GM12878 (cell line): ENCODE measurements at regions not wholly inside any gene's neighbourhood (a gene's known extent, or its start where the extent isn't known, plus 50 kb on each side); places are given as distances from the start of the nearest gene placed in this dataset.

Experiments
- ATAC-seq: fragments of 200-7000 bp; cut with Tn5 transposase; 3 replicates; pipeline ENCODE4 v1.9.1; 2020; ENCODE audit warnings: mild to moderate bottlenecking, moderate library complexity
- BruUV-seq: library from RNA; stranded (reverse); fragments of 400-500 nt; replicated peaks from 2 replicates; lab custom pipeline; 2021; lab: Mats Ljungman, UMichigan
- CTCF ChIA-PET: fragments of 300-600 bp; sonication (Branson Sonifier 250); formaldehyde crosslinking; extraction: SDS; loops from one replicate; lab custom pipeline; 2021; ENCODE audit warnings: inconsistent platforms; lab: Yijun Ruan, JAX
- POLR2A ChIA-PET: fragments of 350-600 bp; formaldehyde crosslinking; extraction: SDS; loops from one replicate; lab custom pipeline; 2021; ENCODE audit warnings: inconsistent platforms; lab: Charles Lee
- RAD21 ChIA-PET: fragments of 300-600 bp; sonication (Branson Sonifier 250); formaldehyde crosslinking; loops from one replicate; lab custom pipeline; 2023; ENCODE audit warnings: antibody characterized with exemption; ENCODE audit not compliant: unreplicated experiment; lab: Charles Lee
- SMC1A ChIA-PET: fragments of 300-600 bp; sonication (Branson Sonifier 250); formaldehyde crosslinking; loops from one replicate; lab custom pipeline; 2023; ENCODE audit not compliant: unreplicated experiment, uncharacterized antibody; lab: Charles Lee
- DNase-seq: peaks from one replicate; pipeline ENCODE4 v3.0.0-alpha.2; 2011; ENCODE audit warnings: low read depth, low spot score
- FAIRE-seq: peaks from 3 replicates; lab custom pipeline; 2011; peaks lifted over from hg19 to GRCh38; lab: Jason Lieb, UNC
- H2AFZ ChIP-seq: 2 replicates; pipeline ENCODE4 v1.6.0; 2011; ENCODE audit warnings: low read depth, low read length, control low read depth; ENCODE audit not compliant: control insufficient read depth
- H3K27ac ChIP-seq: 2 replicates; pipeline ENCODE4 v1.5.1; 2011; ENCODE audit warnings: control low read depth; ENCODE audit not compliant: control insufficient read depth, insufficient read depth
- H3K27me3 ChIP-seq, 2 experiments: replicated peaks in 1 of 2; 2 replicates each; pipeline versions ENCODE4 v1.6.0 to v1.6.1; 2011; ENCODE audit warnings: low read length in 1 of 2; ENCODE audit not compliant: control insufficient read depth in 2 of 2, insufficient read depth in 2 of 2
- H3K36me3 ChIP-seq, 2 experiments: 2 replicates each; pipeline ENCODE4 v1.5.1; 2011; ENCODE audit warnings: low read length in 1 of 2; ENCODE audit not compliant: control insufficient read depth in 2 of 2, insufficient read depth in 2 of 2
- H3K4me1 ChIP-seq: 2 replicates; pipeline ENCODE4 v1.6.1; 2011; ENCODE audit warnings: mild to moderate bottlenecking, low read length, moderate library complexity, mixed read lengths; ENCODE audit not compliant: control insufficient read depth, insufficient read depth
- H3K4me2 ChIP-seq: 2 replicates; pipeline ENCODE4 v1.6.0; 2011; ENCODE audit warnings: control low read depth; ENCODE audit not compliant: control insufficient read depth, insufficient read depth
- H3K4me3 ChIP-seq: fragments of 200-600 bp; sonication (generic); 2 replicates; pipeline ENCODE4 v1.5.1; 2016
- H3K79me2 ChIP-seq: 2 replicates; pipeline ENCODE4 v1.6.0; 2011; ENCODE audit warnings: low read length; ENCODE audit not compliant: control insufficient read depth, insufficient read depth
- H3K9ac ChIP-seq: 2 replicates; pipeline ENCODE4 v1.8.0; 2011; ENCODE audit warnings: low read length, control low read depth, mixed read lengths; ENCODE audit not compliant: control insufficient read depth, insufficient read depth
- H3K9me3 ChIP-seq: replicated peaks from 3 replicates; pipeline ENCODE4 v1.5.1; 2011; ENCODE audit warnings: mild to moderate bottlenecking, low read length; ENCODE audit not compliant: control insufficient read depth, insufficient read depth
- H4K20me1 ChIP-seq: 2 replicates; pipeline ENCODE4 v1.6.0; 2011; ENCODE audit not compliant: control insufficient read depth, insufficient read depth
- ASH2L ChIP-seq: fragments of 300-600, 200-600 bp; sonication (generic); IDR thresholded peaks from 2 replicates; pipeline ENCODE4 v1.6.1; 2017; ENCODE audit warnings: low read depth, mild to moderate bottlenecking, borderline replicate concordance
- E2F4 ChIP-seq: IDR thresholded peaks from 2 replicates; pipeline ENCODE4 v1.6.1; 2012; ENCODE audit warnings: low read depth, low read length, improper control_type of control experiment
- MTA2 ChIP-seq: fragments of 450-650 bp; IDR thresholded peaks from 2 replicates; pipeline ENCODE4 v1.6.1; 2016; ENCODE audit warnings: low read depth, mild to moderate bottlenecking, moderate library complexity
- NR2C2 ChIP-seq: IDR thresholded peaks from 2 replicates; pipeline ENCODE4 v1.6.1; 2011; ENCODE audit warnings: borderline replicate concordance, low read depth; ENCODE audit not compliant: control insufficient read depth, insufficient read length
- RAD51 ChIP-seq: fragments of 450-650 bp; IDR thresholded peaks from 2 replicates; pipeline ENCODE4 v1.6.1; 2016; ENCODE audit warnings: moderate library complexity, mild to moderate bottlenecking, inconsistent platforms
- SIX5 ChIP-seq: IDR thresholded peaks from 2 replicates; pipeline ENCODE4 v1.6.1; 2011; ENCODE audit warnings: mild to moderate bottlenecking, low read depth, low read length, moderate library complexity; ENCODE audit not compliant: severe bottlenecking
- SREBF1 ChIP-seq: IDR thresholded peaks from 2 replicates; pipeline ENCODE4 v1.6.1; 2012; ENCODE audit warnings: mild to moderate bottlenecking, low read length
- TAF1 ChIP-seq: IDR thresholded peaks from 2 replicates; pipeline ENCODE4 v1.6.1; 2011; ENCODE audit warnings: mild to moderate bottlenecking, low read depth, low read length, borderline replicate concordance
- YBX1 ChIP-seq: fragments of 450-650 bp; IDR thresholded peaks from 2 replicates; pipeline ENCODE4 v1.6.1; 2016; ENCODE audit warnings: antibody characterized with exemption
- ZBTB4 ChIP-seq: fragments of 450-650 bp; formaldehyde crosslinking; IDR thresholded peaks from 2 replicates; pipeline ENCODE4 v1.4.0; 2022; ENCODE audit warnings: mild to moderate bottlenecking, moderate library complexity
- WGBS: methylation state at CpG from one replicate; pipeline ENCODE4 v1.1.6; 2016; ENCODE audit warnings: low lambda C conversion rate; ENCODE audit not compliant: insufficient replicate concordance, insufficient coverage; ENCODE audit errors: missing lambda C conversion rate; 5-methylcytosine and 5-hydroxymethylcytosine counted together
- in situ Hi-C: fragments of 300-500 bp; cut with MboI; formaldehyde crosslinking; loops from 9 replicates; pipeline ENCODE4 v1.14.3; 2018; ENCODE audit warnings: mixed read lengths
- intact Hi-C: fragments of 100-400 bp; cut with micrococcal nuclease; formaldehyde crosslinking; loops from one replicate; pipeline ENCODE4 v1.14.2; 2022; ENCODE audit not compliant: unreplicated experiment
- TF ChIP-seq, protein P1 (sequence below): fragments of 450-650 bp; conservative IDR thresholded peaks from 2 replicates; pipeline ENCODE4 v1.6.1; 2017; ENCODE audit warnings: mild to moderate bottlenecking, moderate library complexity
- TF ChIP-seq, protein P2 (sequence below): fragments of 450-650 bp; IDR thresholded peaks from 2 replicates; pipeline ENCODE4 v1.6.1; 2017; ENCODE audit warnings: borderline replicate concordance

GRCh38 chr12:115771601-115772000 lies 505.9 kb downstream of the MED13L start:
- no peak for ATAC-seq
- Histone ChIP-seq H3K79me2 (no peaks in the 10 kb centered on the region), H4K20me1 (no peaks in the 10 kb centered on the region), H3K4me3 (no peak overlapping the region), H2AFZ (no peak overlapping the region), H3K9ac (no peak overlapping the region), H3K4me2 (no peak overlapping the region), H3K4me1 (no peaks in the 10 kb centered on the region), H3K27me3 (no peaks in the 10 kb centered on the region), H3K27ac (no peak overlapping the region), H3K36me3 (no peaks in the 10 kb centered on the region), H3K9me3 (no peaks in the 10 kb centered on the region)
- in situ Hi-C loops (no loop called here), intact Hi-C loops (no loop called here)
- POLR2A ChIA-PET = no interaction called here
- no TSS peak for BruUV-seq
- SMC1A ChIA-PET = interaction anchor here (0.6 kb wide), 1 partner anchor 25 kb away, joined by 3 read pairs; no protein-coding TSS in a partner anchor
- DNase-seq = no peak
- no peak for FAIRE-seq
- RAD21 ChIA-PET = no interaction called here
- 19% methylated on average over 4 of the region's 4 CpGs for WGBS
- TF ChIP-seq, protein P1, sequence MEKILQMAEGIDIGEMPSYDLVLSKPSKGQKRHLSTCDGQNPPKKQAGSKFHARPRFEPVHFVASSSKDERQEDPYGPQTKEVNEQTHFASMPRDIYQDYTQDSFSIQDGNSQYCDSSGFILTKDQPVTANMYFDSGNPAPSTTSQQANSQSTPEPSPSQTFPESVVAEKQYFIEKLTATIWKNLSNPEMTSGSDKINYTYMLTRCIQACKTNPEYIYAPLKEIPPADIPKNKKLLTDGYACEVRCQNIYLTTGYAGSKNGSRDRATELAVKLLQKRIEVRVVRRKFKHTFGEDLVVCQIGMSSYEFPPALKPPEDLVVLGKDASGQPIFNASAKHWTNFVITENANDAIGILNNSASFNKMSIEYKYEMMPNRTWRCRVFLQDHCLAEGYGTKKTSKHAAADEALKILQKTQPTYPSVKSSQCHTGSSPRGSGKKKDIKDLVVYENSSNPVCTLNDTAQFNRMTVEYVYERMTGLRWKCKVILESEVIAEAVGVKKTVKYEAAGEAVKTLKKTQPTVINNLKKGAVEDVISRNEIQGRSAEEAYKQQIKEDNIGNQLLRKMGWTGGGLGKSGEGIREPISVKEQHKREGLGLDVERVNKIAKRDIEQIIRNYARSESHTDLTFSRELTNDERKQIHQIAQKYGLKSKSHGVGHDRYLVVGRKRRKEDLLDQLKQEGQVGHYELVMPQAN = no peak
- TF ChIP-seq RAD51 (no peak), ASH2L (no peak), SREBF1 (no peak), TAF1 (no peak), YBX1 (no peak), NR2C2 (no peak), SIX5 (no peak), MTA2 (no peak), ZBTB4 (no peak), E2F4 (no peak)
- TF ChIP-seq, protein P2, sequence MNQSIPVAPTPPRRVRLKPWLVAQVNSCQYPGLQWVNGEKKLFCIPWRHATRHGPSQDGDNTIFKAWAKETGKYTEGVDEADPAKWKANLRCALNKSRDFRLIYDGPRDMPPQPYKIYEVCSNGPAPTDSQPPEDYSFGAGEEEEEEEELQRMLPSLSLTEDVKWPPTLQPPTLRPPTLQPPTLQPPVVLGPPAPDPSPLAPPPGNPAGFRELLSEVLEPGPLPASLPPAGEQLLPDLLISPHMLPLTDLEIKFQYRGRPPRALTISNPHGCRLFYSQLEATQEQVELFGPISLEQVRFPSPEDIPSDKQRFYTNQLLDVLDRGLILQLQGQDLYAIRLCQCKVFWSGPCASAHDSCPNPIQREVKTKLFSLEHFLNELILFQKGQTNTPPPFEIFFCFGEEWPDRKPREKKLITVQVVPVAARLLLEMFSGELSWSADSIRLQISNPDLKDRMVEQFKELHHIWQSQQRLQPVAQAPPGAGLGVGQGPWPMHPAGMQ = no peak
- CTCF ChIA-PET = no interaction called here
